ENCODE measurements at regions not wholly inside any gene's neighbourhood (a gene's known extent, or its start where the extent isn't known, plus 50 kb on each side); places are given as distances from the start of the nearest gene placed in this dataset.

DNA sequence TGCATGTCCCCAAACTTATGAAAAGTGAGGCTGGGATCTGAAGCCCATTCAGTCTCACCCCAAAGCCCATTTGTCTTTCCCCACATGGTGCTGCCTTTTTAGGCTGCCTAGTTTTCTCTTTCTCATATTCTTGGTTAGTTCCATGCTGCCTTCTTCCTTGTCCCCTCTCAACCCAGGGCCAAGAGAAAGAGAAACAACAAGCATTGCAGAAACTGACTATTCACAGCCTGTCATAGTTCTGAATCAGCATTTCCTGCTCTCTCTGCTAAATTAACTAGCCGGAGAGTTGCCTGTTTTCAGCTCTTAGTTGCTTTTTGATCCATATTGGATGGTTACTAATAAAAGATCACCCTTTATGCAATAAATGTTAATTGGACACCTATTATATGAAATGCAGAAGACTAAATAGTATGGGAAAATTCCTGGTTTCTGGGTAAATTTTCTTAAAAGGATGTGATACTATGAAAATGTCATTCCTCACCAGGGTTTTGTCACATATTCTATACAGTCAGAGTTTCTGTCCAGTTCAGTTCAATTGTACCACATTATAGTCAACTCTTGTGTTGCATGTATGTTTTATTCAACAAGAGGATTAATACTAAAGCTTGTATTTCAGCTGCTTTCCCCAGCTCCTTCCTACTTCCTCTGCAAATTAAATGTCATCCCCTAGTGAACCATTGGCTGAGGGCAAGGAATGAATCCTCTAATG, 246.5 kb downstream of the GALR1 start:
- no peak overlapping the region for H3K4me2 ChIP-seq (ENCODE audit: insufficient read depth, low read length)
- no peak overlapping the region; the same call in 1 of the 2 replicates for H2AFZ ChIP-seq (ENCODE audit: low read depth, low read length)
- H3K4me3 ChIP-seq (ENCODE audit: low read depth in 1 of 2, low read length in 2 of 2), result no peak overlapping the region
- ATAC-seq (ENCODE audit: insufficient read depth, low read depth) (no peak), DNase-seq (no peak)
- H3K27ac ChIP-seq (ENCODE audit: low read length), result no peak overlapping the region
- no peaks in the 10 kb centered on the region for H3K36me3 ChIP-seq (ENCODE audit: insufficient read depth, low read length)
- H3K9ac ChIP-seq (ENCODE audit: low read depth, low read length), result no peak overlapping the region
- no peaks in the 10 kb centered on the region for H4K20me1 ChIP-seq (ENCODE audit: insufficient read depth, low read length)
- H3K27me3 ChIP-seq (ENCODE audit: insufficient read depth, low read length, poor library complexity), result no peaks in the 10 kb centered on the region
- H3K4me1 ChIP-seq (ENCODE audit: insufficient read depth, low read length), result 0 out of 2 replicates have a peak, but pooled peaks cover 3% of the 10 kb centered on the region
- TF ChIP-seq, protein P1, sequence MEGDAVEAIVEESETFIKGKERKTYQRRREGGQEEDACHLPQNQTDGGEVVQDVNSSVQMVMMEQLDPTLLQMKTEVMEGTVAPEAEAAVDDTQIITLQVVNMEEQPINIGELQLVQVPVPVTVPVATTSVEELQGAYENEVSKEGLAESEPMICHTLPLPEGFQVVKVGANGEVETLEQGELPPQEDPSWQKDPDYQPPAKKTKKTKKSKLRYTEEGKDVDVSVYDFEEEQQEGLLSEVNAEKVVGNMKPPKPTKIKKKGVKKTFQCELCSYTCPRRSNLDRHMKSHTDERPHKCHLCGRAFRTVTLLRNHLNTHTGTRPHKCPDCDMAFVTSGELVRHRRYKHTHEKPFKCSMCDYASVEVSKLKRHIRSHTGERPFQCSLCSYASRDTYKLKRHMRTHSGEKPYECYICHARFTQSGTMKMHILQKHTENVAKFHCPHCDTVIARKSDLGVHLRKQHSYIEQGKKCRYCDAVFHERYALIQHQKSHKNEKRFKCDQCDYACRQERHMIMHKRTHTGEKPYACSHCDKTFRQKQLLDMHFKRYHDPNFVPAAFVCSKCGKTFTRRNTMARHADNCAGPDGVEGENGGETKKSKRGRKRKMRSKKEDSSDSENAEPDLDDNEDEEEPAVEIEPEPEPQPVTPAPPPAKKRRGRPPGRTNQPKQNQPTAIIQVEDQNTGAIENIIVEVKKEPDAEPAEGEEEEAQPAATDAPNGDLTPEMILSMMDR (IDR thresholded peaks at IDR 0.05; ENCODE audit: borderline replicate concordance, extremely low read depth, low read length, poor library complexity, severe bottlenecking), result no peak
- no peak for TF ChIP-seq EZH2 (IDR thresholded peaks at IDR 0.05; ENCODE audit: borderline replicate concordance, low read depth, low read length, severe bottlenecking)
- H3K9me3 ChIP-seq (ENCODE audit: insufficient read depth, low read length, severe bottlenecking), result no peaks in the 10 kb centered on the region
- H3K79me2 ChIP-seq (ENCODE audit: insufficient read depth, low read length), result no peaks in the 10 kb centered on the region

DNA sequence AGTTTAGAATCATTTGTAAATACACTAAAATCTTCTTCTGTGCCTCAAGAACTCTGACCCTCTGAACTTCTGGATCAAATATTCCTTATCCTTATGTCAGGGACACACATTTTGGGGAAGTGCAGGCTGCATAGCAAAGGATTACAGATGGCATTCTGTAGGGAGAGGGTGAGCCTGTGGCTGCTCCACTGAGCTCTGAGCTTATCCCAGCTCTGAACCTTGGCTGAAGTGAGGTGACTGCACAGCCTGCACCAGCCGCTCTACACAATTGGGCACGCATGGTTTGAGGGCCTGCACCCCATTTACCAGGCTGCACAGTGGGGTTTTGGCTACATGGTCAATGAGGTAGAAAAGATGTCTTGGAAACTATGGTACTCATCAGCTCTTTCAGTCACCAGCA, 251.6 kb downstream of the GALR1 start:
- Histone ChIP-seq H3K79me2 (ENCODE audit: insufficient read depth, low read length) (no peaks in the 10 kb centered on the region), H3K4me3 (ENCODE audit: low read depth in 1 of 2, low read length in 2 of 2) (no peak overlapping the region), H2AFZ (ENCODE audit: low read depth, low read length) (no peak overlapping the region), H3K36me3 (ENCODE audit: insufficient read depth, low read length) (no peaks in the 10 kb centered on the region), H3K4me1 (ENCODE audit: insufficient read depth, low read length) (no peaks in the 10 kb centered on the region), H3K27me3 (ENCODE audit: insufficient read depth, low read length, poor library complexity) (no peaks in the 10 kb centered on the region), H4K20me1 (ENCODE audit: insufficient read depth, low read length) (no peaks in the 10 kb centered on the region), H3K27ac (ENCODE audit: low read length) (no peak overlapping the region), H3K9me3 (ENCODE audit: insufficient read depth, low read length, severe bottlenecking) (no peaks in the 10 kb centered on the region), H3K4me2 (ENCODE audit: insufficient read depth, low read length) (no peak overlapping the region), H3K9ac (ENCODE audit: low read depth, low read length) (no peak overlapping the region)
- no peak for TF ChIP-seq EZH2 (IDR thresholded peaks at IDR 0.05; ENCODE audit: borderline replicate concordance, low read depth, low read length, severe bottlenecking)
- TF ChIP-seq, protein P1 (IDR thresholded peaks at IDR 0.05; ENCODE audit: borderline replicate concordance, extremely low read depth, low read length, poor library complexity, severe bottlenecking), result no peak
- no peak for ATAC-seq (ENCODE audit: insufficient read depth, low read depth)
- DNase-seq, result no peak

DNA sequence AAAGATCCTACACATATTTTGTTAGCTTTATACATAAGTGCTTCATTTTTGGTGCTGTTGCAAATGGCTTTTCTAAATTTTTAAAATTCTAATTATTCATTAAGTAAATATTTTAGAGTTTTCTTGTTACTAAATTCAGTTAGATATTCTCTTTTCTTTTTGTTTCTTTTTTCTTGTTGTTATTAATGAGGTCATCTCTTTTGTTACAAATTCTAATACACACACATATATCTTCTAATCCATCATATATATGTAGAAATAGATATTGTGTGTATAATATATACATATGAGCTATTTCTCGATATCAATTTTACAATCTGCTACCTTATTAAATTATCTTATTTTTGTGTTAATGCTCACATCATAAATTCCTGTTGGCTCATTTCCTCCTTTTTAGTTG, 255.9 kb downstream of the GALR1 start:
- Histone ChIP-seq H3K4me1 (ENCODE audit: insufficient read depth, low read length) (no peaks in the 10 kb centered on the region), H3K27ac (ENCODE audit: low read length) (no peak overlapping the region), H3K27me3 (ENCODE audit: insufficient read depth, low read length, poor library complexity) (no peaks in the 10 kb centered on the region), H2AFZ (ENCODE audit: low read depth, low read length) (no peak overlapping the region), H3K4me3 (ENCODE audit: low read depth in 1 of 2, low read length in 2 of 2) (no peak overlapping the region), H4K20me1 (ENCODE audit: insufficient read depth, low read length) (no peaks in the 10 kb centered on the region), H3K9ac (ENCODE audit: low read depth, low read length) (no peak overlapping the region), H3K9me3 (ENCODE audit: insufficient read depth, low read length, severe bottlenecking) (no peaks in the 10 kb centered on the region), H3K4me2 (ENCODE audit: insufficient read depth, low read length) (no peak overlapping the region), H3K36me3 (ENCODE audit: insufficient read depth, low read length) (no peaks in the 10 kb centered on the region), H3K79me2 (ENCODE audit: insufficient read depth, low read length) (no peaks in the 10 kb centered on the region)
- TF ChIP-seq EZH2 (IDR thresholded peaks at IDR 0.05; ENCODE audit: borderline replicate concordance, low read depth, low read length, severe bottlenecking), result no peak
- ATAC-seq (ENCODE audit: insufficient read depth, low read depth) (no peak), DNase-seq (no peak)

DNA sequence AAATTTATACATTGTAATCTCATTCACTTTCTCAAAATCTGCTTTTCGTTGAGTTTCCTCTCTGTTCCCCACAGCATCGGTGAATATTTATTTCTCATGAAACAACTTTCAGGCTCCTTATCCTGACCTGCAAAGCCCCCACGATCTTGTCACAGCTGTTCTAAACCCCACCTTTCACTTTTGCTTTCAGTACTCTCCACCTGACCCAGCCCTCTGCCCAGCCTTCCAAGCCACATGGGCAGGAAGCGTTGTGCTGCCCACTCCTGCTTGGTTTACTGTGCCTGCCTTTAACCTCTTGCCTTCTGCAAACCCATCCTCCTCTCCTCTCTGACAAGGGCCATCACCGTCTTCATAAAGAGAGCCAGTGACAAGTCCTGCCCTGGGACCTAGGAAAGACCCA, 262.5 kb downstream of the GALR1 start:
- Histone ChIP-seq H4K20me1 (ENCODE audit: insufficient read depth, low read length) (no peaks in the 10 kb centered on the region), H3K4me1 (ENCODE audit: insufficient read depth, low read length) (no peaks in the 10 kb centered on the region), H3K36me3 (ENCODE audit: insufficient read depth, low read length) (no peaks in the 10 kb centered on the region), H3K79me2 (ENCODE audit: insufficient read depth, low read length) (no peaks in the 10 kb centered on the region), H3K4me2 (ENCODE audit: insufficient read depth, low read length) (no peak overlapping the region), H3K4me3 (ENCODE audit: low read depth in 1 of 2, low read length in 2 of 2) (no peak overlapping the region), H2AFZ (ENCODE audit: low read depth, low read length) (no peak overlapping the region), H3K9ac (ENCODE audit: low read depth, low read length) (no peak overlapping the region), H3K27ac (ENCODE audit: low read length) (no peak overlapping the region), H3K27me3 (ENCODE audit: insufficient read depth, low read length, poor library complexity) (no peaks in the 10 kb centered on the region), H3K9me3 (ENCODE audit: insufficient read depth, low read length, severe bottlenecking) (peaks cover 3% of the 10 kb centered on the region)
- ATAC-seq (ENCODE audit: insufficient read depth, low read depth), result peak; percentile 29; the same call in 1 of the 3 replicates
- no peak for DNase-seq
- TF ChIP-seq, protein P1 (IDR thresholded peaks at IDR 0.05; ENCODE audit: borderline replicate concordance, extremely low read depth, low read length, poor library complexity, severe bottlenecking), result no peak
- TF ChIP-seq EZH2 (IDR thresholded peaks at IDR 0.05; ENCODE audit: borderline replicate concordance, low read depth, low read length, severe bottlenecking), result no peak

Measured in DND-41 (cell line).